DMS153 treated with DMSO at 0.1 percent for 48 hours (cell line): ENCODE measurements at regions not wholly inside any gene's neighbourhood (a gene's known extent, or its start where the extent isn't known, plus 50 kb on each side); places are given as distances from the start of the nearest gene placed in this dataset.

Experiments used
- DNase-seq: peaks from one replicate; lab custom pipeline; 2025; ENCODE audit not compliant: unreplicated experiment; lab: John Stamatoyannopoulos, UW

DNA sequence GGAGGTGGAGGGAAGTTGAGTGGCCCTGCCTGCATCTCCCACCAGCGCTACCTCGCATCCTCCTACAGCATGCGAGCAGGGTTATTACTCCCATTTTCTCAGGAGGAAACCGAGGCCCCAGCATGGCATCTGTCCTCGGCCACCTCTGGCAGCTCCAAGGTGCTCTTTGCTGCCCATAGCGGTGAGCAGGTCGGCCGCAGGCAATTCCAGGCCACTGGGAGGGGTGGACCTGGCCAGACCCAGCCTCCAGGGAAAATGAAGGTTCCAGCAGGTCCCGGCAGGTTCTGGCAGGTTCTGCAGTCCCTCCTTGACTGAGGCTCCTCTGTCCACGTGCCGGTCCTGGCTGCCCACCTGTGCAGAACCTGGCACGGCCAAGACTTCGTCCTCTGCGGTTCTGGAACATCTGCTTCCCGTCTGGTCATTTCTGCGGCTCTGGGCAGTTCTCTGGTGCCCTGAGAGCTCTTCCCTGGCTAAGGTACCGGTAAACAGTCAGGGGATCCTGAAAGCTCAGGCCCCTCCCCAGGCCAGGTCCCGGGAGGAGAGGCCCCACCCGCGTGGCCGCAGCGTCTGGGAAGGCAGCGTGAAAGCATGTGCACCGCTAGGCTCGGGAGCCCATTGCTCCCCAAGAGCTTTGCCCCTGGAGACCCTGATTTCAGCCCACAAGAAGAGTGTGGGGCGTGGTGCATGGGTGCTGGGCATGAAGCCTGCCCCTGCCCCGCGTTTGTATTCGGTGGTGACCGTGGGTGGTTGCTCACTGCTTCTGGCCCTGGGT, 112.0 kb upstream of the ADRA2C start:
- DNase-seq, result no peak

DNA sequence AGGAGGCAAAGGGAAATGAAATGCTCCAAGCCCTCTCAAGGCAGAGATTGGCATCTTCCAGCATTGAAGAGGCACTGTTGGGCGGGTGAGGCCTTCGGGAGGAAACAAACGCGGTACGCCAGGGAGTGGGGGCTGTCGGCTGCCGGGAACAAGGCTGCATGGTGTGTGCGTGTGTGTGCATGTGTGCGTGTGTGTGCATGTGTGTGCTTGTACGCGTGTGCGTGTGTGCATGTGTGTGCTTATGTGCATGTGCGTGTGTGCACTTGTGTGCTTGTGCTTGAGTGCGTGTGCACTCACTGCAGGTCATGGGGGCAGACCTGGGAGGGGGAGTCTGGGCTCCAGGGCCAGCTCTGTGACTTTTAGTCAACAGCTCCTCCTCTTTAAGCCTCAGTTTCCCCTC, 113.6 kb upstream of the ADRA2C start:
- DNase-seq, result no peak

DNA sequence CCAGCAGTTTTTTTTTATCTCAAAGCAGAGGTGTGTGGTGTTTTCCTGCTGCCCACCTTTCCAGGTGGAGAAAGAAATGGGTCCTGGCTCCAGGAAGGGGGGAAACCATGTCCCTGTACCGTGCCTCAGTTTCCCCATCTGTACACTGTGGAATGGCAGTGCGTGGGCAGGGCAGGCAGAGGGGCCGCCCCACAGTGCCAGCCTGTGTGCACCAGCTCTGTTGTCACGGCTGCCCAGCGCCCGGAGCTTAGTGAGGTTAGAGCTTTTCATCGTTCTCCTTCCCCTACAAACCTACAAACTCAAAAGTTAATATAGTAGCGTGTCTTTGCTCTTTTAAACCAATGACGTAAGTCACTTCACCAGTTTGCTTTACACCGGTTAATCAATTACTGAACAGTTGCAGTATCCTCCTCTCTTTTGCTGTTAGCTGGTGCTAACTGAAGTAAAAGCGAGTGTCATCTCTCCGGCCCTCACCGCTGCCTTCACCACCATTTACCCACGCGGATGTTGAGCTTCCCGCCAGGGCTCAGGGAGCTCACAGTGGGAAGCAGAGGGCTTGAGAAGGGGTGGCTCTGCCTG, 114.8 kb upstream of the ADRA2C start:
- no peak for DNase-seq

DNA sequence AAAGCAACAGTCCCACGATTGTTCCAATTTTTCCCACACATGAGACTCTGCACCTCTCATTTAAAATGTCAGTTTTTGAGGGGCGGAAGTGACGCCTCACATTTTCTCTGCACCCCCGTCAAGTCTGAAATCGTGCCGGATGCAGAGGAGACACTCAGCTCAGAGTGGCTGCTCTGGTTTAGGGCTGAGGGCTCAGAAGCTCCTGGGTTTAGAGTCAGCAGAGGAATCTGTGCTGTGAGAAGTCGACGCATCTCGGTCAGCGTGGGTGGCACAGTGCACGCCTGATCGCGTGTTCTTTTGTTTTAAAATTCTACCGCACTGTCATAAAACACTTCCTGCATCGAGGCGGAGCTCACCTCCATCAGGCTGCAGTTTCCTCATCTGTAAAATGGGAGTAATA, 116.7 kb upstream of the ADRA2C start:
- DNase-seq, result no peak

DNA sequence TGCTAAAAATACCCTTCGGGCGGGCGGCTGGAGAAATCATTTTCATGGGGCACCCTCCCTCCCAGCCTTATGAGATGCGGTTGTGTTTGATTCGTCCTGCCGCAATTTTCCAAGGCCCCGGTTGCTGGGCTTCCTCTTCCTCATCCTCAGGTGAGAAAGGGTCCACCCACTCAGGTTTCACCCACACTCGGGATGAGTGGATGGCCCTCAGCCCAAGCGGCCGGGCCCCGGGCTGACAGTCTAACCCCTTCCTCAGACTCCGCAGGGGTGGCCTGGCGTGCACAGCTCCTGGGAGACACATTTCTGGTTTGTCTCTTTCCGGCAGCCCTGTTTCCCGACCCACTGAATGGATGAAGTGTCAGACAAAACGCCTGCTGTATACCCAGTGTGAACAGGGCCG, 116.5 kb upstream of the LRPAP1 start:
- DNase-seq, result no peak

DNA sequence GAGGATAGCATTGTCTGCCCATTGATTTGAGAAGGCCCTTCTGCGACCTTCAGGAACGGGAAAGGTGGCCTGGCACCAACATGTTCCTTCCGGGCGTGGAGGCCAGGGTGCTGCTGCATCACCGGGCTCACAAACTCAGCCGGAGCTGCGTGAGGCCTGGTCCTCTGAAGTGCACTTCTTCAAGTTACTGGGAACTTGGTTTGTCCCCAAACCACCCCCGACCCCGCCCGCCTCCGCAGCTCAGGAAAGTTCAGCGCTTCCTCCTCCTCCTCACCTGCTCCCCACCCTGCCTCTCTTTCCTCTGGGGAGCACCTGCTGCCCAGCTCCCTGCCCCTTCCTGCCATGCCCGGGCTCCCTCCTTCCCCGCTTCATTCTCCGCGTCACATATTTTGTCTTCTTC, 116.0 kb upstream of the LRPAP1 start:
- no peak for DNase-seq

DNA sequence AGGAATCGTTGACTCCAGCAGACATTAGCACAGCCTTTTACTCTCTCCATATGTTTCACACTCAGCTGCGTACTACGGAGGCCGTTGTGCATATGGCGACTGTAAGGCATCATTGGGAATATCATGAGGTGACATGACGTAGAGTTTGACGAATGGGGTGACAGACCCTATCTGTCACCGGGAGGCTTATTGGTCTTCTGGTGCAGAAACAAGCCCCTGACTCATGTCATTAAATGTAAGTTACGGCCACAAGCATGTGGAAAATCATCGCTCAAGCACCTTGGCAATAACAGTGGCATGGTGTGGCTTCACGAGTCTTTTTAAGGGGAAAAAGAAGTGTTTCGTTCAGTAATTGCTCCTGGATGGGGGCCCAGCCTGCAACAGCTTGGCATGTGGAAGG, 115.2 kb upstream of the LRPAP1 start:
- DNase-seq, result no peak

DNA sequence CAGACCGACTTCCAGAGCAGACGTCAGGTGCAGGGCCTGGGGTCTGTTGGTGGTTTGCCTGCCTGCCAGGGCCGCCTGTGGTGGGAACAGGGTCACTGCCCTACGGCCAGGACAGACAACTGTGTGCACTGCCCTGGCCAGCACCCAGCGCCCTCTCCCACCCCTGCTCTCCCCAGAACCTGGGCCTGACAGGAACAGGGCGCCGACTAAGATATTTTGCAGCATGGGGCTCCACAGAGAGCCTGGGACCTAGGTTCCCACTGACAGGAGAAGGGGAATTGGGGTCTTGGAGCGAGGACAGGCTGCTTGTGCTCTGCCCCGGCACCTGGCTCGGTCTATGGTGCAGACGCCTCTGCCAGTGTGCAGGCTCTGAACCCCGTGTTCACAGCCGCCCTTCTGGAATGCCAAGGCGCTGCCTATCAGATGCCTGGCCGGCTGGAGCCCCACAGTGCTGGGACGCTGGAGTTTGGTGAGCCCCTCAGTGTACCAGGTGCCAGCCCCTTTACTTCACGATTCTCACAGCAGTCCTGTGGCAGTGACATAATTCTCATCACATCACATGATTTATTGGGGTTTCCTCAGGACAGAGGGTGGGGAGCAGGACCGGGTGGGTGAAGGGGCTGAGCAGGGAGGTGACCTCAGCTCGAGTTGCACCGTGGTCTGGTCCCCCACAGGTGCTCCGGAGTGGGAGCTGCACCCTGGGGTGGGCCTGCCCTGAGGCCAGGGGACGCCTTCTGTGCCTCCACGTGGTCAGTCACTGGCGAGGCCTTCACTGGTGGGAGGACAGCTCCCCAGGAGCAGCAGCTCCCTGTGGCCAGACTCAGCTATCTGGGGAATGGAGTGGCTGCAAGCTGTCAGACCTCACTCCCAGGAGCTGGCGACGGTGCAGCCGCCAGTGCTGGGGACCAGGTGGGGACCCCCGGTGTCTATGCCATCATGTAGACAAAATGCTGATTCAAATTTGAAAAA, 113.8 kb upstream of the LRPAP1 start:
- no peak for DNase-seq

DNA sequence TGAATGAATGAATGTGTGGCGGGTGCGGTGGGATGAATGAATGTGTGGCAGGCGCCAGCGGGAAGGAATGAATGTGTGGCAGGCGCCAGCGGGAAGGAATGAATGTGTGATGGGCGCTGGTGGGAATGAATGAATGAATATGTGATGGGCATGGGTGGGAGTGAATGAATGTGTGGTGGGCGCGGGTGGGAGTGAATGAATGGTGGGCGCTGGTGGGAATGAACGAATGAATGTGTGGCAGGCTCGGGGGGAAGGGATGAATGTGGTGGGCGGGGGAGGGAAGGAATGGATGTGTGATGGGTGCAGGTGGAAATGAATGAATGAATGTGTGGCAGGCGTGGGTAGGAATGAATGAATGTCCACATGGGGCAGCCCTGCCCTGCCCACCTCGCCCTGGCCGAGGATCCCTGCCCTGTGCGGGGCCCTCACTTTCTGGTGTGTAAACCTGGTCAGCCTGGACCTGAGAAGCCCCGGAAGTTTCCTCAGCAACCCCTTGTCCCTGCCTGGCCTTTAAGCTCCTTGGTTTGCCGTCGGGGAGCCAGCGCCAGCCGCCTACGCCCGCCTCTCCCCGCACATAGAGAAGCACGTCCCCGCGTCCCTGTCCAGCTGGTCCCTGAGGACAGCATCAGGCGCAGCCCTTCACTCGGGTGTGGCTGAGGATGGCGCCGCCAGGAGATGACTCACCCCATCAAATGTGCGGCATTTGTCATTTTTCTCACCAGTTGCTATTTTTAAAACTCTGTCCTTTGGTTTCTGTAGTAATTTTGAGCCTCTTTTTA, 112.8 kb upstream of the LRPAP1 start:
- no peak for DNase-seq

DNA sequence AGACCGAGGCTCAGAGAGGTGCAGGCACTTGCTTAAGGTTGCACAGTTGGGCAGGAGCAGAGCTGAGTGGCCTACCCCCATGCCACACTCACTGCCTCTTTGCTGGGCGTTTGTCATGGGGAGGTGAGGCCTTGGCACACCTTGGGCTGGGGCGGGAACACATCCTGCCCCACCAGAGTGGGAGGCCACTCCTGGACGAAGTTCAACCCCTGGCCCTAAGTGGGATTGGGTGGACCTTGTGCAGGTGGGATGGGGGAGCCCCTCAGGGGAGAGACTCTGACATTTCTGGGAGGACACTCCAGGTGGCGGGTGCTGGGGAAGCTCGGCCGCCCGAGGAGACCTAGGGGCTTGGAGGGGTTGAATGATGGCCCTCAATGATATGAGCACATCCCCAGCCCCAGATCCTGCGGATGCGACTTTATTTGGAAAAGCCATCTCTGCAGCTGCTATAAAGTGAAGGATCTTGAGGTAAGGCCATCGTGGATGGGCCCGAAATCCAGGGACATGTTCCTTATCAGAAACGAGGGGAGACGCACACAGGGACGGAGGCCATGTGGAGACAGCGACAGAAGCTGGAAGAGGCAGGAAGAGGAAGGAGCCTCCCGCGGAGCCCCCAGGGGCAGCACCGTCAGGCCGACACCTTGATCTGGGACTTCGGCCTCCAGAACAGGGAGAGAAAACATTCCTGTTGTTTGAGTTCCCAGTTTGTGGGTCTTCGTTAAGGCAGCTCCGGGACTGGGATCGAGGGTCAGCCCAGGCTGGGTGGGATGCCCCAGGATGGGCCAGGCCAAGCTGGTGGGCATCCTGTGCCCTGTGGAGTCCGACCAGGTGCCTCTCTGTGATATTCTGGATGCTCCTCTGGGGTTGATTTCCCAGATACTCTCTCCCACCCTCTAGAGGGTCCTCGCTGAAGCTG, 111.6 kb upstream of the LRPAP1 start:
- DNase-seq, result no peak

DNA sequence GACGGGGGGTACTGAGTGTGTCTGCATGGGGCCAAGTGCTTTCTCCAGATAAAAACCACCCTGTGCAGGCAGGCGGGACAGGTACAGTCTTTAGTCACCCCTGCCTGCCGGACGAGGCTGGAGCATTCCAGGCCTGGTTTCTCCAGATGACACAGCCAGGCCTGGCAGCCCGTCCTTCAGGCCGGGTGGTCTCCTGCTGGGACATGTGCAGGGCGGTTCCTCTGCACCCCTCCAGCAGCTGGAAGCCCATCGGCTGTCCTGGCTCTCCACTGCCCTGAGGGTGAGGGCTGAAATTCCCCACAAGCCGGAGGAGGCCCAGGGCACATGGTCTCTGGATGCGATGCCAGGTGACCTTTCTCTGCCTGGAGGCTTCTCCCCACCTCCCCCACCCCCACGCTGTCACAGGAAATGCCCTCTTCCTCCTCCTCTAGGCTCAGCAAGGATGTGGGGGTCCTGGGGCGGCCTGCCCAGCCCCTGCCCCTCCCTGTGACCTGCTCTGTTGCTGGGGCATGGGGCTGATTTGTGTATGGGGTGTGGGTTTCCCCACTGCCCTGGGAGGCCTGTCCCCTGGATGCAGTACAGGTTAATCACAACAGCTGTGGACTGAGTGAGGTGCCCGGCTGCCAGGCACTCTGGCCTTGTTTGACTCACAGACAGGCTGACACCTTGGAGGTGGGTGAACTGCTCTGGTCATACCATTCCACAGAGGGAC, 110.7 kb upstream of the LRPAP1 start:
- DNase-seq, result no peak

DNA sequence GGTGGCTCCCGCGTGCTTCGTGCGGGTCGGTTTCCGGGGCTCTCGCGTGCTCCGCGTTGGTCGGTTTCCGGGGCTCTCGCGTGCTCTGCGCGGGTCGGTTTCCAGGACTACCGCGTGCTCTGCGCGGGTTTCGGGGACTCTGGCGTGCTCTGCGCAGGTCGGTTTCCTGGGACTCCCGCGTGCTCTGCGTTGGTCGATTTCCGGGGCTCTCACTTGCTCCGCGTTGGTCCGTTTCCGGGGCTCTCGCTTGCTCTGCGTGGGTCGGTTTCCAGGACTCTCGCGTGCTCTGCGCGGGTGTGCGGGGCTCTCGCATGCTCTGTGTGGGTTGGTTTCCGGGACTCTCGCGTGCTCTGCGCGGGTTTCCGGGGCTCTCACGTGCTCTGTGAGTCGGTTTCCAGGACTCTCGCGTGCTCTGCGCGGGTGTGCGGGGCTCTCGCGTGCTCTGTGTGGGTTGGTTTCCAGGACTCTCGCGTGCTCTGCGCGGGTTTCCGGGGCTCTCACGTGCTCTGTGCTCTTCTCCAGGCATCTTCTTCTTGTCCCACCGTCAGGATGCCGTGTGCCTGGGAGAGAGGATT, 109.9 kb upstream of the LRPAP1 start:
- DNase-seq, result no peak

DNA sequence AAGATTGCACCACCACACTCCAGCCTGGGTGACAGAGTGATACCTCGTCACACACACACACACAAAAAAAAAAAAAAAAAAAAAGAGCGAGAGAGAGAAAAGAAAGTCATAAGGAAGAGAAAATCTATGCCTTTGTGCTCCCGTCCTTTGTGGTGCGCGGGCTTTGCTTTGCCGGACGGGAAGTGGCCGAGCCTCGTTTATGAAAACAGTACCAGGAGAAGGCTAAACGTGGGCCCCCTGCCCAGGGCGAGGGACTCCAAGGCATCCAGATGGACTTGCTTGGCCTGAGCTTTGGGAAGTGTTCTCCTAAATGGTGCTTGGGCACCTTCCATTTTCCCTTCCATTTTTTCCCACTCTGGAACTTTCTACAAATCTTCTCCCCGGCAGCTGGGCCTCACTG, 109.3 kb upstream of the LRPAP1 start:
- no peak for DNase-seq

DNA sequence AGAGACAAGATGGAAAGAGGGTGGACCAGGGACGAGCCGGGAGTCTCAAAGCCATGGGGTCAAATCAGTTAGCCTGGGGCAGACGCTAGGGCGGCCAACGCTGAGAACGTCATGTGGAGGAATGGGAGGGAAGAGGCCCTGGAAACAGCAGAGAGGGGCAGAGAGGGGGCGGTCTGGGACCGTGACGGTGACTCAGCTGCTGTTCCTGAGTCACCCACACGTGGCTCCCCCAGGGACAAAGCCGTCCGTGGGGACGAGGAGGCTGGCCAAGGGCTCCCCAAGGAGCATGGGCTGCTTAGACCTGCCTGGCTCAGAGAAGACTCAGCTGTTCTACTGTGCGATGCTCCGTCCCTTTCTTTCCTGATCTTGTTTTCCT, 108.4 kb upstream of the LRPAP1 start:
- no peak for DNase-seq

DNA sequence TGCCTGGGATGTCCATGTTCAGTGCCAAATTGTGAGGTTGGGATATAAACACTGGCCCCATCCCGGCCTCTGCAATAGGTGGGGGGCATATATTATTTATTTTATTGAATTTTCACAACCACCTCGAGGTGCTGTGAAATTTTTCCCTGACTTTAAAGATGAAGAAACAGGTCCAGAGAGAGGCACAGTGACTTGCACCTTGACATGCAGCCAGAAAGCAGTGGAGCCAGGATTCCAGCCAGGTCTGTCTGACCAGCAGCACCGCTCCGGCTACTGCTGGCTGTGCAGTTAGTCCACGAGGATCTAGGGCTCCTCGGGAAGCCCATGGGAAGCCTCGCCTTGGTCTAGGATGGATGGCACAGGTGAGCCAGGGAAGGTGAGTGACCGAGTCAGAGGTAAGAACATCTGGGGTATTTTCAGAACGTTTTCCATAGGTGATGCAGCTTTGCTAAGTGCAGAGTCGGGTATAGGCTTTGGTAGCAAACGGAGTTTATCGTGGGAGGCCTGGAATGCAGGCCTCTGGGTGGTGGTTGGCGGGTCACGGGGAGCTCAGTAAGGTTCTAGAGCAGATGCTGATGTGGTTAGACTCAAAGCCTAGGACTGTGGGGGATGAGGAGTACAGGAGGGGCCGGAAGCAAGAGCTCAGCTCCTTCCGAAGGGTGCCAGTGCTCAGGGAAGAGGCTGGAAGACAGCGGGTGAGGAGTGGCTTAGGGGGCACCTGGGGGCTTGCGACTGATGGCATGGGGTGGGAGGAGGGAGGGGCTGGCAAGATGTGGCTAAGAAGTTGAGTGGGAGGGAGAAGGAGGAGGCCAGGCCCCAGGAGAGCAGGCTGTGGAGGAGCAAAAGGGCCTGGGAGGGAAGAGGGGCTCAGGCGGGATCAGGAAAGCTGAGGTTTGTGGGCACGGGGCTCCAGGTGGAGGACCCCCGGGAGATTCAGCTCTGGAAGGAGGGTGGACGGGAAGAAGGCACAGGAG, 107.7 kb upstream of the LRPAP1 start:
- no peak for DNase-seq

DNA sequence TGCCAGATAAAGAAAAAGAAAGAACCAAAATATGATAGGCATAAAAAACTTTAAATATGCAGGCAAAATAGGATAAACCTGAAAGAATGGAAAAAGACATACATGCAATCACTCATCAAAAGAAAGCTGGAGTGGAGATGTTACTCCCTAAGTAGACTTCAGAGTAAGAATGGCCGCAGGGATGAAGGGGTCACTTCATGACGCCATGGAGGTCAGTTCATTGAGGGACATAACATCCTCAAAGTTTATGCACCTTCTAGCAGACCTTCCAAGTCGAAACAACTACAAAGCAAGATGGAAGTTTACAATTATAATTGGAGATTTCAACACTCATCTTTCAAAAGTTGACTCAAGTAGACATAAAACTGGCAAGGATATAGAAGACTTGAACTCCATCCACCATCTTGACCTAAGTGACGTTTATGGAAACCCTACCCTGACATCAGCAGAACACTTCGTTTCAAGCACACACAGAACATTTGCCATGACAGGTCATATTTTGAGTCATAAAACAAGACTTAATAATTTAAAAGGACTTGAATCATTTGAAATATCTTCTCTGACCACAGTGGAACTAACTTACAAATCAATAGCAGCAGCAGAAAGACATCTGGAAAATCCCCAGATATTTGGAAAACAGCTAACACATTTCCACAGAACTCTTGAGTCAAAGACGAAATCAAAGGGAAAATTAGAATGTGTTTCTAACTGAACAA, 106.0 kb upstream of the LRPAP1 start:
- DNase-seq, result no peak

DNA sequence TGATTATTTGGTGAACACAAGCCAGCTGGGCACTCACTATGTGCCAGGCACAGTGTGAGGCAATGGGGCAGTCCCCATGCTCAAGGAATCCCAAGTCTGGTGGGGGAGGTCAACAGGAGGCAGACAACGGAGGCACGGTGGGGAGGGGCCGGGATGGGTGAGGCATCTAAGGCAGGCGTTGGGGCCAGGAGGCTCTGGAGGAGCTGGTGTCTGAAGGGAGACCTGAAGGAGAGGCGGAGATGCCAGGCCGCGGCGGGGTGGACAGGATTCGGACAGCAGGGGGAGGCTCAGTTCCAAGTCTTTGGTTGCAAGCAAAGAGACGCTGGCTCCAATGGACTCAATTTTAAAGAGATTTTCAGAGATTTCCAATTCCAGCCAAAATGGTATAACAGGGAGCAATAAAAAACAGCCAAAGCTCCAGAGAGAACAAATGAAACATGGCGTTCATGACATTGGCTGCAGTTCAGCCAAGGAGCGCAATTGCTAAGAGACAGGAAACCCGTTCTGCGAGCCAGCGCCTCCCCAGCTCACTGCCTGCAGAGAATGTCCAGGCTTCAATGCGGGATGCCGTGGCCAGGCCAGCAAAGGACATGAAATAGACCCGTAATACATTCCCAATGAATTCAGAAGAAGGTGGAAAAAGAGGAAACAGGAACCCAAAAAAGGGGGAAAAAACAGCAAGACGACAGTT, 105.2 kb upstream of the LRPAP1 start:
- no peak for DNase-seq
